ENCODE measurements at regions not wholly inside any gene's neighbourhood (a gene's known extent, or its start where the extent isn't known, plus 50 kb on each side); places are given as distances from the start of the nearest gene placed in this dataset.

- TF ChIP-seq CTCF (IDR thresholded peaks at IDR 0.05; ENCODE audit: low read depth, low read length) (no peak), POLR2A (IDR thresholded peaks at IDR 0.05; ENCODE audit: extremely low read depth, insufficient read length) (no peak)
These were observed 368.9 kb upstream of the SULF2 start for GRCh38 chr20:48154040-48154765.
